Activated CD8-positive, alpha-beta memory T cell treated with anti-CD3 and anti-CD28 coated beads, Interleukin-2, amount 50 U/mL, for 48 hours (primary cell): ENCODE measurements at regions not wholly inside any gene's neighbourhood (a gene's known extent, or its start where the extent isn't known, plus 50 kb on each side); places are given as distances from the start of the nearest gene placed in this dataset.
"Not testable (repeated sequence)": the region's sequence is repeated elsewhere in the genome, so short reads cannot be mapped to it uniquely, and the experiment has no call there.

Experiments used
- DNase-seq: peaks from one replicate; pipeline ENCODE4 v3.0.0-alpha.2; 2020

DNA sequence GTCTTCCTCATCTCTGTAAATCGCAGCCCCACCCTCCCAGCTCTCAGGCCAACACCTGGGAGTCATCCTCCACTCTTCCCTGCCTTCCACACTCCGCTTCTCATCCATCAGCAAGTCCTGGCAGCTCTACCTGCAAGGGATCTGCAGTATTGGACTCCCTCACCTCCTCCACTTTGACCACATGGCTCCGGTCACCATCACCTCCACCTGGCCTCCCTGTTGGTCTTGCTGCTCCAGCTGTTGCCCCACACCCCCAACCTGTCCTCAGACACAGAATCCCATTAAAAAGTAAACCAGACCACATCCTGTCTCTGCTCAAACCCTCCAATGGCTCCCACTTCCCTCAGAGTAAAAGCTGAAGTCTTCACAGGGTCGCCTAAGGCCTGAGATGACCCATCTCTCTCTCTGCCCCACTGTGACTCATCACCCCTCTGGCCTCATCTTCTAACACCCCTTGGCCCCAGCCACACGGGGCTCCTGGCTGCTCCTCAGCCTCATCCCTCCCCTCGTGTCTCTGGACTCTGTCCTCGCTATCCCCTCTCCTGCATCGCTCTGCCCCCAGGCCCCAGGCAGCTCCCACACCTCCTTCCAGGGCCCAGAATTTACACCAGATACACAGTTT, 185.1 kb upstream of the SULF2 start:
- DNase-seq: no peak

DNA sequence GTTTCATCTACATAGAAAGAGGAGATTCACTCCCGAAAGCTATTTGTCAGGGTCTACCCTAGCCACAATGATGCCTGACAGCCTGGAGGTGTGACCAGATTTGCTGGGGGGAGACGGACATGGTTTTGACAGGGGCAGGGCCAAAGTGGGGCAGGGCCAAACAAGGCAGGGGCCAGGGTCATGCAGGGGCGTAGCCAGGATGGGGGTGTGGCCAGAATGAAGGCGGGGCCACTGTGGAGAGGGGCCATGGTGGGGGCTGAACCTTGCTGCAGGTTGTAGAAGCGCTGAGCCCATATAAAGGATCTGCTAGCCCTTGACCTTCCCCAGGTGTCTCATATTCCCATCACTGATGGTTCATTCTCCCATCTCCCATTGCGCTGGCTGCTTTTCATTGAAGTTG, 184.1 kb upstream of the SULF2 start:
- DNase-seq: no peak

DNA sequence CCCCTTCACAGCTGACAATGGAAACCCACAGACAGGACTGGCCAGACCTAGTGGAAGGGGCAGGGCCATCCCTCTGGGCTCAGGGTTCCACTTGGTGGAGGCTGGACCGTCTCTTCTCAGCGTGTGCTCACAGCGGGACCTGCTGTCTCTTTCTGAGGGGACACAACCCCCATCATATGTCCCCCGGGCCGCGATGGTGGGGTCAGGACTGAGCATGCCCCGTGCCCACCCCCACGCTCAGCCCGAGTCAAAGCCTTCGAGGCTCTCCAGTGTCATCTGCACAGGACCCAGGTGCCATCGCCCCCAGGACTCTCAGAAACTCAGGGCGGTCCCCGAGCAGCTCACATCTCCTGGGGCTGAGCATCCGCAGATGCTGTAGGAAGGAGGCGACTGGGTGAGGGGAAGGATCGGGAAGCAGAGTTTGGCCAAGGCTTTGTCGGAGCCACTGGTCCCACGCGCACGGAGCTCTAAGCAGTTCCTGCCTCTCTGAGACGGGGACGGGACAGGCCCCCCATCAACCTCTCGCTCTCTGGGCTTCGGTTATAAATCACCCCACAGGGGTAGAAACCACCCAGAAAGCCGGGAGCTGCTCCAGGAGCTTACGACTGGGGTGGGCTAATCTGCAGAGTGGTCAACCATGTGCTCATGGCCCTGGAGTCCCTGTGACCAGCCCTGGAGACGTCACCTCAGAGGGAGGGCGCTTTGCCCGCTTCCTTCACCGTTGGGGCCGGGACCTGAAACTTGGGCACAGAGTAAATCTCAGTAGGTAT, 183.4 kb upstream of the SULF2 start:
- no peak for DNase-seq

DNA sequence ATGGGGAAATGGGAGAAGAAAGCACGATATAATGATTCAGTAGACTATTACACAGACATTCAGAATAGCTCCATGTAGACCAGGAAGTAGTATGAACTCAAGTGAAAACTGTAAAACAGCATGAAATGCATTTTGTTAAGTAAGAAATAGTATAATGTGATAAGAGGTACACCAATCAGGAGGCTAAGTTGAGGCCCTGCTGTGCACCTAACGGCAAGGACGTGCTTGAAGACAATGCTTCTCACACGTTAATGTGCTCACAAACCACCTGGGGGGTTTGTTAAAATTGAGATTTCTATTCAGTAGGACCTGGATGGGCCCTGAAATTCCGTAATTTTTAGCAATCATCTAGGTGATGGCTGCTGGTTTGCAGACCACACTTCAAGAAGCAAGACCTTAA, 178.9 kb upstream of the SULF2 start:
- DNase-seq: no peak

DNA sequence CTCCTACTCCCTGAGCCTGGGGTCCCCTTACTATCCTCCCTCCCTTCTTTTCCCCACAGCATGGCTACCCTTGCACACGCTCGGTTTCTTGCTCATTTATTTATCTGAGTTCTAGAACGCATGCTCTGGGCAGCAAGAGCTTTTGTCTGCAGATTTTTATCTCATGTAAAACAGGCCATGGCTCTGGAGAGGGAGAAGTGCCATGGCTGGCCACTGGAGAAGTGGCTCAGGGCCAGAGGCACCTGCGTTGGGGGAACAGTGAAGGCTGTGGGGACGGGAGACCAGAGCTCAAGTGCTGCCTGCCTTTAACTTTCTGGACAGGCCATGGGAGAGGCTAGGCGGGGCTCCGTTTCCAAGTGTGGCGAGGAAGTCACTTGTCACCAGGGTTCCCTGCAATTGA, 177.7 kb upstream of the SULF2 start:
- DNase-seq: no peak

DNA sequence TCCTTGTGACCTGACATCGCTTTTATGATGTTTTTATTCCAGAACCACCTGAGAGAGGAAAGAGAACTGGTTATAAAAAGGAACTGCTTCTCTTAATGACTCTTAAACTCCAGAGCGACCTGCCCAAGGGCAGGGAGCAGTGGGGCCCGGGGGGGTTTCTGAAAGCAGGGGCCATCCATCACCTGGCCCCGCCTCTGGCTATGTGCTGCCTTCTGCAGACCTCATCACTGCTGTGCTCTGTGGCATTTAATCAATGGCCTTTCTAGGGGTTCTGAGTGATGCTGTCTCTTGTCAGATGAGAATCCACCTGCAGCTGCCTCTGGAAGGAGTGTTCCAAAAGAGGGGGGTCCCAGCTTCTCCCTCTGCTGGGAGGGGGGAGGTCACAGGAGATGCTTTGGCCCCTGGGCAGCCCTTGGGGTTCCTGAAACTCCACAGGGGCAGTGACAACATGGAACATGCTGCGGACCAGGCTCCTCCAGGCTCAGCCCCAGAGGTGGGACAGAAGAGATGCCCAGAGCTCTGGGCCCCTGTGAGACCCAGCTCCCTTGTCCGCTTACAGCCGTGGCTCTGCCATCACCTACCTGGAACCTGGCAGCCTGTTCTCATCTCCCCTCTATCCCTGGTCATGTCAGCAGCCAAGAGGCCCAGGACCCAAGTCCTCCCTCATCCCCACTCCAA, 177.1 kb upstream of the SULF2 start:
- DNase-seq: no peak

DNA sequence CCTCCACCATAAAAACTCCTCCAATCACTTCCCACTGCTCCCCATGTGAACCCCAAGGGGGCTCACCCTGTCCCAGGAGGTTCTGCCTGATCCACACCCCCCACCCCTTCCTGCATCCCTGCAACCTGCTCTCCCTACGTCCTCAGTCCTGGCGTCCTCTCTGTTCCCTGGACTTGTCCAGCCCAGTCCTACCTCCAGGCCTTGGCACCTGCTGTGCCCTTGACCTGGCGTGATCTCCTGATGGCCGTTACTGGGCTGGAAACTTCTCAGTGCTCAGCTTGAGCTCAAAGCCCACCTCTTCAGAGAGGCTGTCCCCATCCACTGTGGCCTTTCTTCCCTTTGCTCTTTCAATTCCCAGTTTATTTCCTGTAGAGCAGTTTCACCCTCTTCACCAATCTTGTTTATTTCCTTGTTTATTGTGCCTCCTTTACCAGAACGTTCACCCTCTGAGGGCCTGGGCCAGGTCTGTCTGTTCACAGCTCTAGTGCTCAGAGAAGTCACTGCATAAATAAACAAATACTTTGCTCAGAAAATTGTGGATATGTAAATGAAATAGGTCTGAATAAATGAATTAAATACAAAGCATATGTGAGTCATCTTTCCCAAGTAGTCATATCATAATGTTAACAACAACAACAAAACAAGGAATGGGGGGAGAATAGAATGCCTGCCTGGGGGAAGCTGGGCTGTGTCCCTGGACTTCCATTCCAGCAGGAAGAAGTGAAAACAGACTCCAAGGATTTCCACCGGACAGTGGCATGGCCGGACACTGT, 175.7 kb upstream of the SULF2 start:
- no peak for DNase-seq

DNA sequence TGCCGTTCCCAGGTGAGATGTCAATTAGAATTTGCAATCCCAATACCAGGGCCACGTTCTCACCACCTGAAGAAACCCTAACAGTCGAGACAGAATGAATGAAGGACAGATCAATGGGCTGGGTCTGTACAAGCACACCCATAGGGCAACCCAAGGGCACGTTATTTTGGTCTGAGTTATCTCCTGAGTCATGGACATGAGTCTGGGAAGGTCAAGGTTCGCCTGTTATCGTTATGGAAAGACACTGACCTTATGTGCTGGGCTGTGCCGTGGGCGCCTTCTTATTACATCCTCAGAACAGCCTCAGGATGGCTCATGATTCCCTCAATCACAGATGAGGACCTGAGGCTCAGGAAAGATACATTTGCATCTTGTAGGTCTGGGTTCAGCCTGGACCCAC, 175.0 kb upstream of the SULF2 start:
- no peak for DNase-seq

DNA sequence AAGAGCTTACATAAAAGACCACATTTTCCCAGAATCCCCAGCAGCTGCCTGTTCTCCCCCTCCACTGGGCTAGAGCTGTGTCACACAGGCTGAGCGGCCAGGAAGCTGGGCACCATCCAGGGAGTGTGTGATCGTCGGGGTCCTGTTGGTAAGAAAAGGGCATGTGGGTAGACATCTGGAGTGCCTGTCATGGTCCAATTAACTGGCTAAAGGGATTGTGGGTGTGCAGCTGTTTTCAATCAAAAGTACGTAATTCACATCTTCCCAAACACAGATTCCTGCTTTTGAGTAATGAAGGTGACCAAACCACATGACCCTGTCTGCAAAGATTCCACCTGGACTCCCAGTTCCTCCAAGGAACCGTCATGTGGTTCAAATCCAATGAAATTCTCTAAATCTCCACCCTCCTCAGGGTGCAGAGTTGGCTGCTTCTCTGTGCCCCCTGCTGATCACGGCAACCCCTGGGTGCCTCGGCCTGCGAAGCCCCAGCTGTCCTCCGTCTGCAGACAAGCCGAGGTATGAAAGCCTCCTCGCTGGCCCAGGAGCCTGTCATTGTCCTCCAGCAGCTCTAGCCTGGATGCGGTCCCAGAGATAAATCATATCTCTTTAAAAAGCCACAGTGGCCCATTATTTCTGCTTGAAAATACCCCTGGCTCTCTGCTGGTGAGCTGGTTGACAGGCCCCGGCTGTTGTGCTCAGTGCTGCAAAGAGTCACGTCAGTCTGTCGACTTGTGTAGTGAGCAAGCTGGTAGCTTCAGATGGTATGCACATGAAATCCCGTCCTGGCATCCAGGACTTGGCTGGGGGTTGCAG, 172.9 kb upstream of the SULF2 start:
- not testable (repeated sequence) for DNase-seq

DNA sequence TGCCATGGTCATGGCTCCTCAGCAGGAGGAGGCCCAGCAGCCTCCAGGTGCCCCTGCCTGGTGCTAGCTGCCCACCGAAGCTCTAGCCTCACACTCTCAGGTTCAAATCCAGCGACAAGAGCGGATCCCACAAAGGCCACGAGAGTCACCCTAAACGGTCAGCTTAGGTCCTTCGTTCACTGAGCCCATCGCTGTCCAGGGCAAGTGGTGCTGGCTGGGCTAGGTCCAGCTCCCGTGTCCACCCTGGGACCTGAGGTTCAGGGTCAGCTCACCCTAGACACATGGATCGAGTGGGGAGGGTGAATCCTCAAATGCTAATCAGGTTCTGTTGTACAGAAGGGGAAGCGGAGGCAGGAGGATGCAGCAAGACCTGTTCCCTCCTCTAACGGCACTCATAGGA, 171.9 kb upstream of the SULF2 start:
- no peak for DNase-seq

DNA sequence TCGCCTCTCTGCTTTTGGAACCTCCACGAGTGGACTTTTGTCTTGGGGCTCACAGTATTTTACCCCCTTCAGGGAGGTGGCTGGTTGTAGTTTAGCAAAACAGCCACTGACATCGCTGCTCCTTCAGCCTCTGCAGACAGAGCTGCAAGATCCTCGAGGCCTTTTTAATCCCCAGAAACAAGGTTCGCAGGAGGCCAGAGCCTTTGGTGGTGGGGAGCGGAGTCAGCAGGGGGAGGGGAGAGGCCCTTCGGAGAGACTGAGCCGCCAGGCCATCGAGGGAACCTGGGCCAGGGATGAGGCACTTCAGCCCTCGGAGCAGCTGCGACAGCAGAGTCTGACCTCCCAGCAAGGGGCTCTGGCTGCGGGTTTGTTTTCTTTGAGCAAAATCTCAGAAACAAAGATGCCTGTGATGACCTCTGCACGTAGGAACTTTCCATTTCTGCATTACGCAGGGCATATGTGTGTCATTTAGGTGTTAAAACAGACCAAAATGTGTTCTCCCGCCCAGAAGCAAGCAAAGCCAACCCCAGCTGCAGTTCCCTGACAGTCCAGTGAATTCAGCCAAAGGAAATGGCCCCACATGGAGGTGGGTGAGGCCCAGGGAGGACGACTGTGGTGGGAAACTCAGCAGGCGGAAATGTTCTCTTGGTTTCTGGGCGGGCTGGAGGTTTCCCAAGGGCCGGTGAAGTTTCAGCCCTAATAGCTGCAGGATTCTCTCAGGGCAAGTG, 171.2 kb upstream of the SULF2 start:
- DNase-seq: no peak

DNA sequence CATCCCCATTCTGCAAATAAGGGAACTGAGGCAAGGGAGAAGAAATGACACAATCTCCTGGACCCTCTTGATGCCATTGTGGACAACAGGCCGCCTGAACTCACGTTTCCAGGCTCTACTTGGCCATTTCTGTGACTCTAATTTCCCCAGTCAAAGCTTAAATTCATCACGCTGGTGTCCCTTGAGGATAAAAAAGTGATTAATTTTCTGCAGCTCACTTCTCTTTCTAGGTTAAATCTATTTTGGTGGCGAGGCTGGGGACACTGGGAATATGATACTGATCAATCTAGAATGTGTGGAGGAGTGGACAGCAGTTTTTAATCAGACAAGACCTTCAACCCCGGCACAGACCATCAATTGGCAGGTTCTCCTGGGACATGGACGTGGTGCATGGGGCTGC, 168.2 kb upstream of the SULF2 start:
- DNase-seq: no peak

DNA sequence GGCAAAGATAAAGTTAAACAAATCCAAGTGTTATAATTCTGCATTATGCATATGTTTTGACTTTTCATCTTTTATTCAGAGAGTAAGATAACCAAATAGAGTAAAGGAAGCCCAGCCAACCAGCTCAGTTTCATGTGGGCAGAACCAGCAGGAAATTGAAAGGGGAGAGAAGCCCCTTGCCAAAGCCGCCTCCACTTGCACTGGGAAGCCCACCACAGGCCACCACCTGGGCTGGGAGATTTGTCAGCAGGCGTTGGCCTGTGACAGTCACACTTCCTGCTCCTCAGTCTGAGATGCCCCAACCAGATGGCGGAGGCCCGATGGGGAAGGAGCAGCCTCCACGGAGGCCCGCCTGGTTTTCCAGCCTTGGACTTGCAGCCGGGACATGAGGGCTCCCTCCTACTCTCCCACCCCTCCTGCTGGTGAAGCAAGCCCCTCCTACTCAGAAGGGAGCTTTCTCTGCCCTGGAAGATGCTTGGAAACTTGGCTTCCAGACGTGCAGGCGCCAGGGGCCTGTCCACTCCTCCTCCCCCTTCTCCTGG, 166.8 kb upstream of the SULF2 start:
- no peak for DNase-seq

DNA sequence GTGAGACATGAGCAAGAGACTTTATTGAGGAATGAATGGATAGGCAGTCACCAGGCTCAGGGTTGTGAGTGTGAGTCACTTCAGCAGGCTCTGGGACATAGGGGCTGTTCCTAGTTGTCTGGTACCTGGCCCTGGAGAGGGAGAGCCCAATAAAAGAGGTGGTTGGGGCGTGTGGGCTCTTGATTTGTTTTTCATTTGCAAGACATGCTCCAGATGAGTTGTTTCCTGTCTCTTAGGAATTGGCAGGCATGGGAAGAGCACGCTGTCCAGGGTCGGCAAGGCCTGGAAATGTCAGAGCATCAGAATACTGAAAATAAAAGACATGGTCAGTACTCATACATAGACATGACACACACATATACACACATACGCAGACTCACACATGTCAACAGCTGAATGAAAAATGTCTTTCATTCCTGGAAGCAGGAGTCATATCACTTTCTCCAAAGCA, 166.3 kb upstream of the SULF2 start:
- no peak for DNase-seq

DNA sequence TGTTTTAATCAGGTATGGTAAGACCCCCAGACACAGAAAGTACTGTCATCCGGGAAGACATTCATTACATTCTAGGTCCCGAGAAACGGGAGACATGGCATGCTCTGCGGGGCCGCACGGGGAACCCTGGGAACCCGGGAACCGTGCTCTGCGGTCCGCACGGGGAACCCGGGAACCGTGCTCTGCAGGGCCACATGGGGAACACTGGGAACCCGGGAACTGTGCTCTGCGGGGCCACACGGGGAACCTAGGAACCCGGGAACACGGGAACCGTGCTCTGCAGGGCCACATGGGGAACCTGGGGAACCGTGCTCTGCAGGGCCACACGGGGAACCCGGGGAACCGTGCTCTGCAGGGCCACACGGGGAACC, 165.6 kb upstream of the SULF2 start:
- no peak for DNase-seq

DNA sequence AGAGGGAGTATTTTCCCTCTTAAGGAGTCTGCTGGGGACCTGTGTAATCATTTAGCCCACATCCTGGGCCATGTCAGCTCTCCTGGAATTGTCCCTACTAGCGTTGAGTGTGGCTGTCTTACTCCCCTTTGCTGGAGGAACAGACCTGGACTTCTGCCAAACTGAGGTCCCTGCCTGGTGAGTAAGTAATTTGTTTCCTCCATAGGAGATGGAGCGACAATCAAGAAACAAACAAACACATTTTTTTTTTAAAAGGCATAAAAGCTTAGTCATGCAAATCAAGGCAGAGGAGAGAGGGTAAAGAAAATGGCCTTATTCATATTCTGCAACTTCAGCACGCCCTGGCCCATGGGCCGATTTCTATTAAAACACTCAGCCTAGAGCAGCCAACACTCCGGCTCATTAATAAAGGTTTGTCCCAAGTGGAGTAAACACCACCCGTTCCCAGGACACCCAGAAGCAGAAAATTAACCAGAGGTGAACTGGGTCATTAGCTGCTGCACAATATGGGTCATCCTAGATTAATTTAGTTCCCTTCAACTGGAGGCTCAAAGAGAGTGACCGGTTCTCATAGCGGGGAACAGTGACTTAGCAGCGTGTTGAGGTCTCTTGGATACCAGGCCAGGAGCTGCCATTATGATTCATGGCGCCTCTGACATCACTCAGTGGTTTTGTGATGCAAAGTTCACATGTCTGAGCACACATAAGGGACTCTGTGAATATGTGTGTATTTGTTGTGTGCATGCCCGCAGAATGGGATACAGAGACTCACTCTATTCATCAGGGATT, 165.0 kb upstream of the SULF2 start:
- DNase-seq: no peak

DNA sequence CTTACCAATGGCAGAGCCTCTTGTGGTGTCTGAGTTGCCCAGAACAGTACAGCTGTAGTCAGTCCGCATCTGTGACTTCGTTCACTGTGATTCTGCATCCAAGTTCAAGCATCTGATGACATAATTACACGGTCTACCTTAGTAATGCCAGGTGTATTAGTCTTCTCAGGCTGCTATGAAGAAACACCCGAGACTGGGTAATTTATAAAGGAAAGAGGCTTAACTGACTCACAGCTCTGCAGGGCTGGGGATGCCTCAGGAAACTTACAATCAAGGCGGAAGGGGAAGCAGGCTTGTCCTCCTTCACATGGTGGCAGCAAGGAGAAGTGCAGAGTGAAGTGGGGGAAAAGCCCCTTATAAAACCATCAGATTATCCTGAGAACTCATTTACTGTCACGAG, 163.9 kb upstream of the SULF2 start:
- no peak for DNase-seq

DNA sequence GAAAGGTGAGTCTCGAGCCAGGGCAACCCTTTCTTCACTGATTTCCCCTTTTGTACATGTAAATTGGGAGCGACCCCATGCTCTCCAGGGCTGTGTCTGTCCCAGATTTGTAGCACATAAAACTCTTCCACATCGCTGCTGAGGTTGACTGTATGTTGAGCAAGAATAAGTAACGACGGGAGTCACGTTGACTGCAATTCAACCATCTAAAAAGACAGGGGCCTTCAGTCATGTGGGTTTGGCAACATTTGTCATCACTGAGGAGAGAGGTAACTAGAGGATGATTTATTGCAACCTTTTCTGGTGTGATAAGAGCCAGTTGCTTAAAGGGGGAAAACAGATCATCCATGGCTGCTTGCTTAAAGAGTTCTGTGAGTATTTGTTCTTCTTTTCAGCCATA, 159.4 kb upstream of the SULF2 start:
- DNase-seq: no peak

DNA sequence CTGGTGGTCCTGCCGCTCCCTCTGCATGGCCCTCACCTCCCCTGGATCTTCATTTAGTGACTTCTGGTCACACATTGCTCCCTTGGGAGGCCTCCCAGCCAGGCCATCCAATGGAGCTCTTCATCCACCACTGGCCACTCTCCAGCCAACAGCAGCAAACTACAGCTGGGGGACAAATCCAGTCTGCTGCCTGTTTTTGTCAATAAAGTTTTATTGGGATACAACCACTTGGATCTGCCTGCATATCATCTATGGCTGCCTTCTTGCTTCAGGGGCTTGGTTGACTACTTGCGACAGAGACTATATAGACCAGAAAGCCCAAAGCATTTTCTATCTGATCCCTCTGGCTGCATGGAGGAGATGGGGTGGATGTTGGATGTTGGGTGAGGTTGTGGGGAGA, 156.6 kb upstream of the SULF2 start:
- no peak for DNase-seq

DNA sequence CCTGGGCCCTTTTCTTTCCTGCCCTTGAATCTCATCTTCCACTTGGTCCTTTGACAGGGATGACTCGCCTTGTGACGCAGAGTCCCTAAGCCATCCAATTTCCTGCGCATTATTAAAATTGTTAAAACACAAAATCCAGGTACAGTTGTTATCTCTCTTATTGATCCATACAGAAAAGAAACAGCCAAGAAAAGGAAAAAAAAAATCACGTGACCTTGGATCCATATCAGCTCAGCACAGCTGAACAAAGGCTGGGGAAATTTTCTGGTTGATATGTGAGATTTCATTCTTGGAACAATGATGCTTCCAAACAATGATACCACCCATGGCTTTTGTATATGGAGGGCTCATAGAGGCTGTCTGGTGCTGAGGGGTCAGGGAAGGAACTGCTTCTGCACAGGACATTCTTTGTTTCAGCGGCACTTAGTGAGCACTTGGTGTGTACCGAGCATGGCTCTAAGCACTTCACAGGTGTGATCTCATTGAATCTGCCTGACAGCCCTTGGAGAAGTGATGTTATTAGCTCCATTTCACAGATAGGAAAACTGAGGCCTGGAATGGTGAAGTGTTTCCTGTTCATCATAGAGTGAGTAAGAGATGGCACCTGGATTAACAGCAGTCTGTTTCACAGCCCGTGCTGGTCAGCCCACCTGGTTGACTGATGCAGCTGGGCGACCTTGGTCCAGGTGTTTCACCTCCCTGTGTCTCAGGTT, 155.0 kb upstream of the SULF2 start:
- no peak for DNase-seq
